Astrocyte (in vitro differentiated cells and primary cell): ENCODE measurements at regions not wholly inside any gene's neighbourhood (a gene's known extent, or its start where the extent isn't known, plus 50 kb on each side); places are given as distances from the start of the nearest gene placed in this dataset.
A peak's percentile ranks its signal among the peaks of the same experiment; 100 is the strongest.

ENCODE experiments used
- DNase-seq: peaks from one replicate; pipeline ENCODE4 v3.0.0-alpha.2; 2010; ENCODE audit warnings: low read depth
- FAIRE-seq: peaks from 2 replicates; lab custom pipeline; 2011; peaks lifted over from hg19 to GRCh38; lab: Jason Lieb, UNC
- H2AFZ ChIP-seq: 2 replicates; pipeline ENCODE4 v1.6.0; 2012; ENCODE audit warnings: low read depth, low read length, inconsistent platforms
- H3K27ac ChIP-seq: 2 replicates; pipeline ENCODE4 v1.5.1; 2011; ENCODE audit warnings: low read depth, low read length, inconsistent platforms
- H3K27me3 ChIP-seq: 2 replicates; pipeline ENCODE4 v1.6.0; 2011; ENCODE audit warnings: low read length, inconsistent platforms; ENCODE audit not compliant: insufficient read depth
- H3K36me3 ChIP-seq: 2 replicates; pipeline ENCODE4 v1.5.1; 2011; ENCODE audit warnings: low read length, inconsistent platforms; ENCODE audit not compliant: insufficient read depth
- H3K4me1 ChIP-seq: 2 replicates; pipeline ENCODE4 v1.5.1; 2011; ENCODE audit warnings: low read length, inconsistent platforms; ENCODE audit not compliant: insufficient read depth
- H3K4me2 ChIP-seq: 2 replicates; pipeline ENCODE4 v1.6.0; 2012; ENCODE audit warnings: low read length, inconsistent platforms
- H3K4me3 ChIP-seq: 2 replicates; pipeline ENCODE4 v1.5.1; 2011; ENCODE audit warnings: low read depth, mild to moderate bottlenecking, low read length, inconsistent platforms; ENCODE audit not compliant: insufficient read depth
- H3K79me2 ChIP-seq: 2 replicates; pipeline ENCODE4 v1.6.0; 2012; ENCODE audit warnings: mild to moderate bottlenecking, low read length, inconsistent platforms; ENCODE audit not compliant: insufficient read depth
- H3K9ac ChIP-seq: 2 replicates; pipeline ENCODE4 v1.6.0; 2012; ENCODE audit warnings: mild to moderate bottlenecking, low read length, inconsistent platforms
- H3K9me3 ChIP-seq: 2 replicates; pipeline ENCODE4 v1.5.1; 2012; ENCODE audit warnings: low read depth, mild to moderate bottlenecking, low read length, inconsistent platforms; ENCODE audit not compliant: insufficient read depth
- H4K20me1 ChIP-seq: 2 replicates; pipeline ENCODE4 v1.6.0; 2012; ENCODE audit warnings: low read length, inconsistent platforms; ENCODE audit not compliant: insufficient read depth
- H3K27ac Mint-ChIP-seq: one replicate; pipeline ENCODE4 v1.8.0; 2021; ENCODE audit warnings: mild to moderate bottlenecking, mixed read lengths; ENCODE audit not compliant: unreplicated experiment
- H3K27me3 Mint-ChIP-seq: one replicate; pipeline ENCODE4 v1.8.0; 2021; ENCODE audit warnings: low read depth, mixed read lengths; ENCODE audit not compliant: unreplicated experiment
- H3K36me3 Mint-ChIP-seq: one replicate; pipeline ENCODE4 v1.8.0; 2021; ENCODE audit warnings: low read depth, mixed read lengths; ENCODE audit not compliant: unreplicated experiment
- H3K4me1 Mint-ChIP-seq: one replicate; pipeline ENCODE4 v1.8.0; 2021; ENCODE audit warnings: low read depth, mixed read lengths; ENCODE audit not compliant: unreplicated experiment
- H3K4me3 Mint-ChIP-seq: one replicate; pipeline ENCODE4 v1.8.0; 2021; ENCODE audit warnings: mild to moderate bottlenecking, moderate library complexity, mixed read lengths; ENCODE audit not compliant: unreplicated experiment
- H3K9me3 Mint-ChIP-seq: one replicate; pipeline ENCODE4 v1.8.0; 2021; ENCODE audit warnings: mild to moderate bottlenecking, mixed read lengths; ENCODE audit not compliant: unreplicated experiment
- EZH2 ChIP-seq: IDR thresholded peaks from 2 replicates; pipeline ENCODE4 v1.6.1; 2012; ENCODE audit warnings: mild to moderate bottlenecking, low read length, inconsistent platforms; ENCODE audit not compliant: insufficient read depth
- TF ChIP-seq, protein P1 (sequence below): IDR thresholded peaks from 2 replicates; pipeline ENCODE4 v1.5.1; 2011; ENCODE audit warnings: low read depth, mild to moderate bottlenecking, inconsistent platforms, low read length, moderate library complexity; ENCODE audit not compliant: insufficient read depth

DNA sequence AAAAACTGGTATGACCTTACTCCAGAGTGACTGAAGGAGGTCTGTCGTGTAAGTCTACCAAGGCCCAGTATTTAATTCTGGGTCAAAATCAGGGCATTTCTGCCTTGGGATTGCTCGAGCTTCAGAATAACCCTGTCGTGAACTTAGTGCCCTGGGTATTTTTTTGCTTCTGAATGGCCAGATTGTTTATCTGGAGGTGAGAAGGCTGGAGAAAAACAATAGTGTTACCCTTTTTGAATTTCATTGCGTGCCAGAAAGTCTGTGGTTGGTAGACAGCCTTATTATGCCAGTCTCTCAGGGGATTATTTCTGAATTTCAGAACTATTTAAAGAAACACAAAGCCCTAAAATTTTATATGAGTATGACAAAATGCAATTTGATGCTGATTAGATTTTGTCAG, 323.4 kb downstream of the CSNK1G3 start:
- no peak for DNase-seq
- Mint-ChIP-seq H3K36me3 (no peaks in the 10 kb centered on the region), H3K4me3 (no peak overlapping the region), H3K4me1 (no peaks in the 10 kb centered on the region), H3K27me3 (no peaks in the 10 kb centered on the region), H3K27ac (no peak overlapping the region), H3K9me3 (peaks cover 6% of the 10 kb centered on the region)
- H3K9me3 ChIP-seq, result no peaks in the 10 kb centered on the region
- no peaks in the 10 kb centered on the region for H3K36me3 ChIP-seq
- no peak overlapping the region for H3K4me3 ChIP-seq
- no peaks in the 10 kb centered on the region for H3K79me2 ChIP-seq
- no peak overlapping the region for H3K4me2 ChIP-seq
- FAIRE-seq, result no peak
- no peaks in the 10 kb centered on the region for H4K20me1 ChIP-seq
- TF ChIP-seq, protein P1, sequence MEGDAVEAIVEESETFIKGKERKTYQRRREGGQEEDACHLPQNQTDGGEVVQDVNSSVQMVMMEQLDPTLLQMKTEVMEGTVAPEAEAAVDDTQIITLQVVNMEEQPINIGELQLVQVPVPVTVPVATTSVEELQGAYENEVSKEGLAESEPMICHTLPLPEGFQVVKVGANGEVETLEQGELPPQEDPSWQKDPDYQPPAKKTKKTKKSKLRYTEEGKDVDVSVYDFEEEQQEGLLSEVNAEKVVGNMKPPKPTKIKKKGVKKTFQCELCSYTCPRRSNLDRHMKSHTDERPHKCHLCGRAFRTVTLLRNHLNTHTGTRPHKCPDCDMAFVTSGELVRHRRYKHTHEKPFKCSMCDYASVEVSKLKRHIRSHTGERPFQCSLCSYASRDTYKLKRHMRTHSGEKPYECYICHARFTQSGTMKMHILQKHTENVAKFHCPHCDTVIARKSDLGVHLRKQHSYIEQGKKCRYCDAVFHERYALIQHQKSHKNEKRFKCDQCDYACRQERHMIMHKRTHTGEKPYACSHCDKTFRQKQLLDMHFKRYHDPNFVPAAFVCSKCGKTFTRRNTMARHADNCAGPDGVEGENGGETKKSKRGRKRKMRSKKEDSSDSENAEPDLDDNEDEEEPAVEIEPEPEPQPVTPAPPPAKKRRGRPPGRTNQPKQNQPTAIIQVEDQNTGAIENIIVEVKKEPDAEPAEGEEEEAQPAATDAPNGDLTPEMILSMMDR, result no peak
- no peak for TF ChIP-seq EZH2
- no peak overlapping the region for H3K9ac ChIP-seq
- H3K4me1 ChIP-seq, result no peaks in the 10 kb centered on the region
- peak overlapping the region; percentile 21 for H3K27ac ChIP-seq
- H2AFZ ChIP-seq, result no peak overlapping the region
- no peaks in the 10 kb centered on the region for H3K27me3 ChIP-seq

DNA sequence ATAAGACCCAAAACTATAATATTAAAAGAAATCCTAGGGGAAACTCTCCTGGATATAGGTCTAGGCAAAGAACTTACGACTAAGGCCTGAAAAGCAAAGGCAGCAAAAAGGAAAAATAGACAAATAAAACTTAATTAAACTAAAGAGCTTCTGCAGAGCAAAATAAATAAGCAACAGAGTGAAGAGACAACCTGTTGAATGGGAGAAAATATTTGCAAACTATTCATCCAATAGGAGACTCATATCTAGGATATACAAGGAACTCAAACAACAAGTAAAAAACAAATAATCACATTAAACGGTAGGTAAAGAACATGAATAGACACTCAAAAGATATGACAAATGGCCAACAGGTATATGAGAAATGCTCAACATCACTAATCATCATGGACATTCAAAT, 318.6 kb downstream of the CSNK1G3 start:
- Mint-ChIP-seq H3K36me3 (no peaks in the 10 kb centered on the region), H3K4me1 (no peaks in the 10 kb centered on the region), H3K27ac (no peak overlapping the region), H3K27me3 (no peaks in the 10 kb centered on the region), H3K4me3 (no peak overlapping the region), H3K9me3 (peaks cover 5% of the 10 kb centered on the region)
- no peak overlapping the region for H2AFZ ChIP-seq
- H3K36me3 ChIP-seq, result no peaks in the 10 kb centered on the region
- DNase-seq, result no peak
- no peak overlapping the region for H3K4me3 ChIP-seq
- no peak overlapping the region for H3K27ac ChIP-seq
- no peak for FAIRE-seq
- no peak overlapping the region for H3K4me2 ChIP-seq
- H3K27me3 ChIP-seq, result no peaks in the 10 kb centered on the region
- no peak for TF ChIP-seq EZH2
- TF ChIP-seq, protein P1, result no peak
- H3K4me1 ChIP-seq, result no peaks in the 10 kb centered on the region
- no peaks in the 10 kb centered on the region for H4K20me1 ChIP-seq
- no peaks in the 10 kb centered on the region for H3K9me3 ChIP-seq
- no peak overlapping the region for H3K9ac ChIP-seq
- no peaks in the 10 kb centered on the region for H3K79me2 ChIP-seq

DNA sequence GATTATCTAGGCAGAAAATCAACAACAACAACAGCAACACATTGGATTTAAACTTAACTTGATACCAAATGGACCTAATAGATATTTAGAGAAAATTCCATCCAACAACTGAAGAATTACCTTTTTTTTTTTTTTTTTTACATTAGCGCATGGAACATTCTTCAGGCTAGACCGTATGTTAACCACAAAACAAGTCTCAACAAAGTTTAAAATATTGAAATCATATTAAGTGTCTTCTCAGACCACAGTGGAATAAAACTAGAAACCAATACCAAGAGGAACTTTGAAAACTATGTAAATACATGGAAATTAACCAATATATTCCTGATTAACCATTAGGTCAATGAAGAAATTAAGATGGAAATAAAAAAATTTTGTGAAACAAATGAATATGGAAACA, 315.8 kb downstream of the CSNK1G3 start:
- Histone ChIP-seq H3K27me3 (no peaks in the 10 kb centered on the region), H3K9ac (no peak overlapping the region), H3K9me3 (no peaks in the 10 kb centered on the region), H3K79me2 (no peaks in the 10 kb centered on the region), H3K27ac (no peak overlapping the region), H2AFZ (no peak overlapping the region), H4K20me1 (no peaks in the 10 kb centered on the region), H3K4me1 (no peaks in the 10 kb centered on the region), H3K4me2 (no peak overlapping the region), H3K36me3 (no peaks in the 10 kb centered on the region), H3K4me3 (no peak overlapping the region)
- no peak for TF ChIP-seq EZH2
- TF ChIP-seq, protein P1, result no peak
- DNase-seq (no peak), FAIRE-seq (no peak)
- Mint-ChIP-seq H3K27me3 (no peaks in the 10 kb centered on the region), H3K9me3 (peaks cover 8% of the 10 kb centered on the region), H3K27ac (no peak overlapping the region), H3K36me3 (peaks cover 2% of the 10 kb centered on the region), H3K4me1 (no peaks in the 10 kb centered on the region), H3K4me3 (no peak overlapping the region)
